ENCODE measurements at regions not wholly inside any gene's neighbourhood (a gene's known extent, or its start where the extent isn't known, plus 50 kb on each side); places are given as distances from the start of the nearest gene placed in this dataset.
"Not testable (repeated sequence)": the region's sequence is repeated elsewhere in the genome, so short reads cannot be mapped to it uniquely, and the experiment has no call there.

DNA sequence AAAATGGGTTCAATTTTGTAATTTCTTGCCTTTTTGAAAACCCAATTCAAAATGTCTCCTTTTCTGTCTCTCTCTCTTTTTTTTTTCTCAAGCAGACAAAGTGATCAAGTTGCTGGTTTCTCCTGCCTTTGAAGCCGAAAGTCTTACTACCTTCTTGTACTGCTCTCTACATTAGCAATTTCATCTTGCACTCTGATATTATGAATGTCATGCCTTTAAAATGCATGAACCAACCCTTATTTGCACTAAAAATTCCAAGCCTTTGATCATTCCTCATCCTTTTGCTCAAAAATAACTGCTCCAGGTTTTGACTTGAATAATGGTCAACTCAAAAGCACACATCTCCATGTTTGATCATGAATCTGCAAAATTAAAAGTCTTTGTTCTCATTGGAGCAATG lies 125.2 kb downstream of the CETN3 start:
- no peak for DNase-seq

DNA sequence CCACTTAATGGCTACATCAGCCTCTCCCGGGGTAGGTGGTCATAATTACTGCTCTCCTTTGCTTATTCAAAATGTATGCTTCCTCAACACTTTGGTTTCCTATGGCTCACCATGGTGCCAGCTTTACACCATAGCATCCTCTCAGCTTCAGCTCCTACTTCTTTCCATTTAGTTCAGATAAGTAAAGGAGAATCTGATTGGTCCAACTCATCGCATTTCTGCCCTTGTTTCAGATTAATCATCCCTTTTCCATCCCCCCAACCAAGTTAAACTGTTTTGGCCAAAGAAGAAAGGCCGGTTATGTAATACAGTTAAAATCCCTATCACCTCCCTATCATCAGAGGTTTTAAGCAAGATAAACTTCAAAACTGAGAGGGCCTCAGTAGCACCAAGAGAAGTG lies 130.5 kb downstream of the CETN3 start:
- no peak for DNase-seq

DNA sequence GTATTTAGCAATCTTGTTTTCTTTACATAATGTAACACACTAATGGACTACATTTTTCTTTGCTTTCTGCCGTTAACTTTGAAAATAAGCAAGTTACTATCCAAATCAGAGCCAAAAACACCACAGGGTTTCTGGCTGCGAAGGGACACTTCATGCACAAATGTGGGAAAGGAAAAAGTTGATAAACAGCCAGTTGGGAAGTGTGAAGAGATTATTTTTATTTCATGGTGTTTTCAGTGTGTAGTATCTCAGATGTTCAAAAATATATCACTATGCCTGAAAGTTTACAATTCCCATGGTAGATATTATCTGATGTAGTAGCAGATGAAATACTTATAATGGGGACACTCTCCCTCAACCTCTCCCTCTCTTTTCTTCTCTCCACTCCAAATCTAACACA lies 135.3 kb downstream of the CETN3 start:
- no peak for DNase-seq

DNA sequence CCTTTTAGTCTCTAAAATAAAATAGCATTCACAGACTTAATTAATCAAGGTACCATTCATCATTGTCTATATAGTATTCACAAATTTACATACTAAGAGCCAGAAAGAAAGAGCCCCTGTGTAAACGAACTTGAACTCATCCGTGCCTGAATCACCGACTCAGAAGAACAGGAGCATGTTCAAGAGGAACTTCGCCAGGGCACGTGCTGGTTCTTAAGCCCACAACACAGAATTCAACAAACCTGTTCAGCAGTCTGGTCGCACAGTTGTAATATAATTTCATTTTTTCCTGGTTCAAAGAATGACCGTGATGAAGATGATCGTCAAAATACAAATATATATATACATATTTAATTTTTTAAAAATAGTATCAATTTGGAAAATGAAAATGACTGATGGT lies 141.9 kb downstream of the CETN3 start:
- no peak for DNase-seq

DNA sequence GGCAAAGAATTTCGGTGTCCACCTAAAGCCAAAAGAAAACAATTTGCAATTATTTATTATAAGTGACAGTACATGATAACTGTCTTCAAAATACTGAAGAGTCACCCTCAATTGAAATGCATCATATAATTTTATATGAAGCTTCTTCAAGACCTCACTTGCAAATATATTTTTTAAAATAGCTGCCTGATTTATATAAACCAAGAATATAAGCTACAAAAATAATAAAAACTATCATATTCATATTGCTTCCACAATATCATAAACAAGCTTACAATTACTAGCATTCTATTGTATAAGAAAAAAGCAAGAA lies 144.1 kb downstream of the CETN3 start:
- no peak for DNase-seq

DNA sequence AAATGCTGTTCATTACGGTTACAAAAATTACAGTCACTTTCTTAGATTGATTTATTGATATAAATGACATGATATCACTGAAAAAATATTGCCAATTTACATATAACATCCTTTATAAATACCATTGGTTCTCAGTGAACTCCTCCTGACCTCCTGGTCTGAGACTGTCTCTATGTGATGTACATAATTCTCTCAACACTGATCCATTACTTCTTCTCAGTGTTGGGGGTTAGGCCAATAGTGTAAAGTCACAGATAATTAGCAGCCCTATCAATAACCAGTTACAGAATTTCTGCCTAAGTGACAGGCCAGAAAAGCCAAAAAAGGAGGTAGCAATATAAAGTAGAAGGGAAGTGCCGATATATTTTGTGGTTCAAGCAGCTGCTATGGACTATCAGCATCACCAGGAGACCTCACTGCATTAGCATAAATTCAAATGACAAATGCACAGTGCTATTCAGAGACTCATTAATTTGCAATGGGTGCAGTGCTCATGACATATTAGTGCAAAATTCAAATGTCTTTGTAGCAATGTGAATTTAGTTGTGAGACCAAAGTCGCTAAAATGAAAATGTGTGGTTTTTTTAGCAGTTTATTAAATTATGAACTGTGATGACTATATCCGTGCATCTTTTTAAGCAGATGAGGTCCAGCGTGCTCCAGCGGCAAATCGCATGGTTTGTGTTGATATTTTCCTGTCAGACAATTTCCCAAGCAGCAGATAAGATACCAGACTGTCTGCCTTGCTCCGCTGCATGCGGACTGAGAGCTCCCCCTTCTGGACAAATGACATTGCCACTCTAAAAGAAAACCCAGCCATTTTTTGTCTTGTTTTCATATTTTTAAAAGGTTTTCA lies 144.6 kb downstream of the CETN3 start:
- peak; percentile 38 to 78 (median 53) for DNase-seq

DNA sequence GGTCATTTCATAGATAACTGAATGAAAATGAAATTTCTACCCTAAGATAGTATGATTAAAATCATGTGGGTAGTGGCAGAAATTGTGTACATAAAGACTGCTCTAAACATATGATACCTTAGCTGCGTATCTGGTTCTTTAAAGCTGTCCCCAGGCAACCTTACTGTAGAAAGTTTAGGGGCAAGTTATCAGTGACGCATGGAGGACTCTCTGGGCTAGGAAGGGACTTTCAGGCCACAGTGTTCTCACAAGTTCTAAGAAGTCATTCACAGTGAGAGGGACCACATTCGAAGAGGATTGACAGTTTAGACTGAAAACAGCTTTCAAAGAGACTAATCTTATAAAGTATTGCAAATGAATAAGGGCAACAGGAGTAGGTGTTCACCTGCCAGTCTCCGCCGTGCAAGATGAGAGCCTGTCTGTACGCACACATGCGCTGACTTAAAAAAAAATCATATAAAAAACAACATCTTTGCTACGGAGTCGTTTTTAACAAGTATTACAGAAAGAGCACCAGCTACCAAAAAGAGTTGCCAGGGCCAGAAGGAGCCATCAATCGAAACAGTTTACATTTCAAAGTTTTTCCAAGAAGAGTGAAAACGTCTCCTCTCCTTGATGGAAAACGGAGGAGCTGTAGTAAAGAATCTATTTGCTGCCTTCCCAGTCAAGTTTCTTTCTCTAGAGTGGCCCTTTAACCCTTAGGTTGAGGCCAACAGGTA lies 146.3 kb downstream of the CETN3 start:
- DNase-seq: no peak

DNA sequence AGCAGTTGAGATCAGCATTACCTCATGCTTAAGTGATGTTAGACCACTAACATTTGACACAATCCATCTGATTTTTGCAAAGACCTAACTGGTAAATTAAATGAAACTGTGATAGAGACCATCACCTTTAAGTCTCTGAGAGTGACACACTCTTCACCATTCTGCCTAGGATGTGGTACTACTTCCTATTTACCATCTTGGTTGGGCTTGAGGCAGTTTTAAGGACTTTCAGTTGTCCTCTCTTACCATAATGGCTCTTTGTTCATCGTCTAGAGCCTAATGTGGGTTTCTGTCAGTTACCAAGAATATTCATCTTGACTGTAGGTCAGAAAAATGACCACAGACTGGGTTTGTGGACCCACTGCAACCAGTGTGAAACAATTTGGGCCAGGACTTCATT lies 158.1 kb downstream of the CETN3 start:
- DNase-seq: no peak

DNA sequence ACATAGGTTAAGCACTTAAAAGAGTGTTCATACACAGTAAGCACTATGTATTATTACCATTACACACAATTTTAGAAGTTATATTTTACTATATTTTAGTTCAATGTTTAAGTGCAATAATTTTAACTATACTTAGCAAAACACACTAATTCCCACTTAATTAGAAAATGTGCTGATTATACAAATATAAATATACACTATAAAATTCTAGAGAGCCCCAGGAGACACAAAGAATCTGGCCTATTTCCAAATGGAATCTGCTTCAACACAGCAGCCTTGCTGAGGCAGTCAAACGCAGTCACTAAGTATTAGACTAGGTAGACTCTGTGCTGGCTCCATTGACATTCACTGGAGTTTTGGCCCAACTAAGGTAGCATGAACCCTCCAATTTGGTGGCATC lies 160.9 kb downstream of the CETN3 start:
- no peak for DNase-seq

DNA sequence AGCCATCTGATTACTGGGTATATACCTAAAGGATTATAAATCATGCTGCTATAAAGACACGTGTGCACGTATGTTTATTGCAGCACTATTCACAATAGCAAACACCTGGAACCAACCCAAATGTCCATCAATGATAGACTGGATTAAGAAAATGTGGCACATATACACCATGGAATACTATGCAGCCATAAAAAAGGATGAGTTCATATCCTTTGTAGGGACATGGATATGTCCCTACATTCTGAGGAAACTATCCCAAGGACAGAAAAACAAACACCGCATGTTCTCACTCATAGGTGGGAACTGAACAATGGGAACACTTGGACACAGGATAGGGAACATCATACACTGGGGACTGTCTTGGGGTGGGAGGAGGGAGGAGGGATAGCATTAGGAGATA lies 165.7 kb downstream of the CETN3 start:
- not testable (repeated sequence) for DNase-seq

DNA sequence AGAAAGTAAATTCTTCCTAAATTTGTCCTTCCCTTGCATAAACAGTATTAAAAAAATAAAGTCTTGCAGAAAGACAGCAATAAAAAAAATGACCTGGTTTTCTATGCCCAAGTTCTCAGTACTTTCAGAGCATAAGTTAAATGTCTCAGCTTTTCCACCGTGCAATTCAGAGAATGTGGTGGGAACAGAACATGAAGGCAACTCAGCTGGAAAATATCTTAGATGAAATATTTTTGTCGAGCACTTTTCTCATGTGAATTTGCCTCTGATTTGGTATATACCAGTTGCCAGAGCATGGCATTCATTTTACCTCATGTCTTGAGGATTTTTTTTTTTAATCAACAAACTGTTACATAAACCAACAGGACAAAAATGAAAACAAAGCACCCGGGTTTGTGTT lies 176.1 kb downstream of the CETN3 start:
- DNase-seq: no peak

DNA sequence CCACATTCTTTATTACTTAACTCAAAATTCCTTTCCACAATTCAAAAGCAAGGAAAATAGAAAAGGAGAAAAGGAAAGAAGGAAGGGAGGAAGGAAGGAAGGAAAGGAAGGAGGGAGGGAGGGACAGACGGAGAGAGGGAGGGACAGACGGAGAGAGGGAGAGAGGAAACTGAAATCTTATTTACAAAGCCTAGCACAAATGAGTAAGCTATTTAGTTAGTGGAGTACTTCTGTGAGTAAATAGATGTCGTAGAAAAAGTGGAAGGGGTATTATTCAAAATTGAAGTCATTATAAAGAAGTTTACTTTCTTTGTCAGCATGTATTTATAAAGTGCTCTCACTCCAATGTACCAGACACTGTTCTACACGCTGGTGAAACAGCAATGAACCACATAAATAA lies 177.9 kb downstream of the CETN3 start:
- DNase-seq: no peak

DNA sequence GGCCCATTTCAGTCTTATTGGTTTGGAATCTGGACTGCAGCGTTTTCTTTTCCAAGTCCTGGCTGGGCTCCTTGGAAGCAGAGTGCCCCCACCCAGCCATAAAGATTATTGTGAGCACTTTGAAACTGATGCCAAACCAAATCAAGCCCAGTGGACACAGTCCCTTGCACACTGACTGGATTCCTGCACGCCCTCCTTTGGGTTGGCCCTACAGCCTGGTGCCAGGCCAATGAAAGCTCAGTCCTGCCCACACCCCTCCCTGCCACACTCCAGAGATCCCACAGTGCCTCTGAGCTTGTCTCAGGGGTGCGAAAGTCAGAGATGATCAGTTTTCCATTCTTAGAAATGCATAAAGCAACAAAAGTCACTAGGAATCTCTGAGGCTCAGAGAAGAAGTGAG lies 181.9 kb downstream of the CETN3 start:
- DNase-seq: no peak

DNA sequence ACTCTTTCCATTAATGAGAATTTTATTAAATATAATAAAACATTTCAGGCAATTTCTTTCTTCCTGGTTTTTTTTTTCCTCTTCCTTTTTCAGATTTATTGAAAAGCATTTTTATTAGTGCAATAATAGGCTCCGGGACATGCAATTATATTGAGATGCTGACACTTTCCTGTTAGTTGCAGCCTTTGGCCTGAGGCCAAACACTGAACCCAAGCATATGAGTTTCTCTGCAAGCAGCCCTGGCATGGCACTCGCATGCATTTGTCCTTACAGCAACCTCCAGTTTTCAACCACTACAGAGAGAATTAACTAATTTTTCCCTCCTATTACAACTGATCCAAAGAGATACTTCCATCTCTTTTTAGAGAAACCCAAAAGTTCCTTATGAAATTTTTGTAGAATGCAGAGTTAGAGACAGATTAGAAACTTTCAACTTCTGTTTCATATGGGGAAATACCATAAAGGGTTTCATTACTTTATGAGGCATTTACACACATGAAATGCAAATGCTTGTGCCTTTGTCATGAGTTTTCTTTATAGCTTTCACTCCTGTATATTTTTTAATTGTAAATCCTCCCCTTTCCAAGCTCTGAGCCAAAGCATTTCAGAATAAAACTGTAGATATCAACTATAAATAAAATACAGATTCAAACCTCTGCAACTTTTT lies 183.0 kb downstream of the CETN3 start:
- DNase-seq: peak in 2 of 3 experiments; percentile 4 to 50

DNA sequence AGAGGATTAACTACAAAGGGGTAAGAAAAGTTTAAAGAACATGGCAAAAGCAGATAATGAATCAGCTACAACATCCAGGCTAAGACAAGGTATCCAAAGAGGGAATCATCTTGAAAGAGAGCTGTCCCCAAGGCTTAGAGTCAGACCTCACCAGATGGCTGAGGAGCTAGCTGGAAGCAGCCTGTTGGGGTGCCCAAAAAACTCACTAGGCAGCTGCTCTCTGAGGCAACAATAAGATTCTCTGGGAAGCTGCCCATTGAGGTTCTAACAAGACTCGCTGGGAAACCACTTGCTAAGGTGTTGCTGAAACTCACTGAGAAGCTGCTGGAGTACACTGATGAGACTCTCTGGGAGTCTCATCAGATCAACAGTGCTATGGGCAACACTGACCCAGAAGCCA lies 185.2 kb downstream of the CETN3 start:
- no peak for DNase-seq

DNA sequence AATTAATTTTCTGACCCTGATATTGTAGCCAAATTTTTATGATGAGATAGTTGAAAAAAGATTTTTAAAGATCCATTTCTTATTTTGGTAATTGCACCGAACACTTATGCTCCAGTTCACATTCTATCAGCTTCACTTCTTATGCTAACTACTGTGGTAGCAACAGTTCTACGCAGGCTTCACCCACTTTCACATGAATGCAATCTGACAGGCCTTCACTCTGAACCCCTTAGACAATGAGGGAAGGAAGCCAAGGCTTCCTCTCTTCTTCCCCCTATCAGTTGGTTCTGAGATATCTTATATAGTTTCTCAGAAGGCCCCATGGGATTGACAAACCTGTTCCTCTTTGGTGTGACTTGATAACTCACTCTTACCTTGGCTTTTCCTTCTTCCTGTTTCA lies 185.8 kb downstream of the CETN3 start:
- DNase-seq: no peak

DNA sequence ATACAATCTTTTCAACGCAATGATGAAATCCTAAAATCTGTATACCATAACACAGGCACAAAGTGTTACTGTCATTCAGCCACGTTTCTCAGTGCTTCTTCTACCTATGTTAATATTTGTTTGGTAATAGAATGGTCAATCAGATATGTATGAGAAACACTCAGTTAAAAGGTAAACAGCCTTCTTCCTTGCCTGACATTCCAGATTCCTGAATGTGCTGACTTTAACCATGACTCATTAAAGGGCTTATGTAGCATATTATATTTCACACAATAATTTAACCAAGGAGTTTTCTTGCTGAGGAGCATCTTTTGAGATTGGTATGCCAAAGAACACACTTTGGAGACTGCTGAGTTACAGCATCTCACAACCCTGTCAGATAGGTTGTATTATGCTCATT lies 187.6 kb downstream of the CETN3 start:
- DNase-seq: no peak

DNA sequence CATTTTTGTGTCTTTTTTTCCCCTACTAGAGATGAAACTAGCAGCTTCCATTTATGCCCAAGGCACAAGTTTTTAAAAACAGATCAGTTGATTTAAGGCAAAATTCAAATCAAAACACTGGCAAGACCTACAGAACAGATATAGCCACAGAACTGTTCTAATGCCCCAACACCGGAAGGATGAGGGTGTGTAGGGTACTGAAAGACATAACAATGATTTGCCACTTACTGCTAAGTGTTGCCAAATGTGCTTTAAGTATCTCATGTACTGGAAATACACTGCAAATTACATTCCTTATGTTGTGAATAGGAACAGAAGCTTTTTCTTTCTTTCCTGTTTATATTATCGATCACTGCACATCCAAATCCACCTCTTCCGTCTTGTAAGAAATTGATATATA lies 189.0 kb downstream of the CETN3 start:
- no peak for DNase-seq

DNA sequence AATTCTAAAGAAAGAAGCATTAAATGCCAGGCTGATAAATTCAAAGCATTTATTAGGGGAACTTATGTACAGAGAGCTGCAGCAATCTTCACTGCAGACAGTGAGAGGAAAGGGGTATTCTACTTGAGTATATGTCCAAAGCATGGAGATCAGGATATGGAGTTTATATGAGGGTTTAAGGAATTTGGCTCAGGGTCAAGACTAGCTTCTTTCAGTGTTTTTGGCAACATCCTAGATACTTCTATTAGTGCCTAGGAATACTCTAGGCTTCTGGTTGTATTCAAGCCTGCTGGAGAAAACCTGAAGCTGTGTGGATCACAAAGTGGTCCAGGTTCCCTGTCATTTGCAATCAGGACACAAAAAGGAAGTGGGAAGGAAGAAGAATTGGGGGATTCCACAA lies 194.6 kb downstream of the CETN3 start:
- DNase-seq: no peak

DNA sequence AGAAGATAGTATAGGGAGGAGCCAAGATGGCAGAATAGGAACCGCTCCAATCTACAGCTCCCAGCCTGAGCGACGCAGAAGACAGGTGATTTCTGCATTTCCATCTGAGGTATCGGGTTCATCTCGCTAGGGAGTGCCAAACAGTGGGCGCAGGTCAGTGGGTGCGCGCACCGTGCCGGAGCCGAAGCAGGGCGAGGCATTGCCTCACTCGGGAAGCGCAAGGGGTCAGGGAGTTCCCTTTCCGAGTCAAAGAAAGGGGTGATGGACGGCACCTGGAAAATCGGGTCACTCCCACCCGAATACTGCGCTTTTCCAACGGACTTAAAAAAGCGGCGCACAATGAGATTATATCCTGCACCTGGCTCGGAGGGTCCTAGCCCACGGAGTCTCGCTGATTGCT lies 201.2 kb downstream of the CETN3 start:
- DNase-seq: peak; percentile 35 to 61 (median 50)

DNA sequence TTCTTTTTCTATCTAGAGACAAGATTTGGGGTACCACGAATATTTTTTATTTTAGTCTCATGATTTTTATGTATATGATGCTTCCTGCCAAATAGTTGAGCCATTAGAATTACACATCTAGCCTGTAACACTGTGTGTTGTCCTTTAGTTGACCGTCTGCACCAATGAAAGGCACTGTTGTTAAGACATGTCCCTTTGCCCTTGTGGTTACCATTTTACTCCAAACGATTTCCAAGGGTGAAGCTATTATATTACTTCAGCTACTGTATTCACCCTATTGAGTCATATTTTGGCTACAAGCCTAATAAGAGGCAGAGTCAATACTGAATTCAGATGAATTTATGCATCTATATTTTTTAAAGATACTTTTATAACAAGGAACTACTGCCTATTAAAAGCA lies 207.6 kb downstream of the CETN3 start:
- DNase-seq: peak in 1 of 3 experiments; percentile 6

DNA sequence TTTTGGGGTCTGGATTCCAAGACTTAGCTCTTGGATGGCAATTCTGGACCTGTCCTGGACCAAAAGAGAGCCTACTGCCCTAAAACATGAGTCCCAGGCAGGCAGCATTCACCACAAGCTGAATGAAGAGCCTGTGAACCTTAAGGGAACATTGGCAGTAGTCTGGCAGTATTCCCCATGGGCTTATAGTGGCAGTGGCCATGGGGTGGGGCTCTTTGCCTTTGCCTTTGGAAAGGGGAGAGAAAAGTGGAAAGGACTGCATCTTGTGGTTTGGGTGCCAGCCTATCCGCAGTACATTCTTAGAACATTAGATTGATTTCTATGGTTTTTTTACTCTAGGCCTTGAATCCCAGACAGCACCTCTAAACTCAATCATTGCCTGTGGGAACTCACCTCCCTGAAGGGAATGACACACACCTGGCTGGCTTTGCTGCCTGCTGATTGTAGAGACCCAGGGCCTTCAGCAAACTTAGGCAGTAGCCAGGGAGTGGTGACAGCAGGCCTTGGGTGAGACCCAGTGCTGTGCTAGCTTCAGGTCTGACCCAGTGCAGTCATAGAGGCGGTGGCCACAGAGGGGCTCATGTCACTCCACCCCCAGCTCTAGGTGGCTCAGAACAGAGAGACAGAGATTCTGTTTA lies 216.3 kb downstream of the CETN3 start:
- DNase-seq: no peak

DNA sequence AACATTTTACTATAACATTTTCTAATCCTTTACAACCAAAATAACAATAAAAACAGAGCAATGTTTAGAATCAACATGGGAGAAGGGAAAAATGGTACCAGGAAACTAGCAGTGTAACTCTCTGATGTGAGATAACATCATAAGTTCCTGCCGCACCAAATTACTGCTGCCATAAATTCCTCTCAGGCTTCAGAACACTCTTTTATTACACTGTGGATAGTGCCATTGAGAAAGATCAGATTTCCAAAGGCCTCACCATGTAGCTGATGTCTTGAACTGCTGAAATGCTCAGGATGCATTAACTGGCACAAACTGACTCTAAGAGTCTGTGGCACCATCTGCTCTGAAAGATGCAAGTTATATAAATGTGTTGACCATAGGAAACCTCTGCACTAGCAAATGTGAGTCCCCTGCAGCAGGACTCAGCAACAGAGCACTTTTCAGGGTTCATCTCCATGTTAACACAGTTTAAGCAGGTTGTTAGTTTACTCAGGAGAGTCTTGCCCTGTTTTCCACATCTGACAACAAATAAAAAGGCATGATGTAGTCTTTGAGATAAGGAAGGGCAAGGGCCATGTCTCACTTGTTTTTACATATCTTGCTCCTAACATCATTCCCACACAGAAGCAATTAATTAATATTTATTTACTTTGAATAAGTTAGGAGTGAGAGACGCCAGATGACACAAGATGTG lies 218.1 kb downstream of the CETN3 start:
- DNase-seq: peak in 1 of 3 experiments; percentile 26
